MG63 (cell line): ENCODE measurements at regions not wholly inside any gene's neighbourhood (a gene's known extent, or its start where the extent isn't known, plus 50 kb on each side); places are given as distances from the start of the nearest gene placed in this dataset.

Experiments used
- DNase-seq: peaks from one replicate; pipeline ENCODE4 v3.0.0-alpha.2; 2020
- H3K27me3 ChIP-seq: fragments of 250-450 bp; sonication (Bioruptor Pico); 2 replicates; pipeline ENCODE4 v1.5.1; 2020; ENCODE audit warnings: mild to moderate bottlenecking, moderate library complexity
- H3K36me3 ChIP-seq: fragments of 250-450 bp; sonication (Bioruptor Pico); 2 replicates; pipeline ENCODE4 v1.5.1; 2020; ENCODE audit warnings: mild to moderate bottlenecking, moderate library complexity
- H3K4me3 ChIP-seq: fragments of 250-450 bp; sonication (Bioruptor Pico); 2 replicates; pipeline ENCODE4 v1.5.1; 2020; ENCODE audit warnings: mild to moderate bottlenecking, moderate library complexity
- H3K9me3 ChIP-seq: fragments of 250-450 bp; sonication (Bioruptor Pico); 2 replicates; pipeline ENCODE4 v1.5.1; 2020; ENCODE audit warnings: mild to moderate bottlenecking, moderate library complexity

GRCh38 chr6:4588581-4588980, 187.6 kb upstream of the CDYL start:
- H3K36me3 ChIP-seq, result no peaks in the 10 kb centered on the region
- no peaks in the 10 kb centered on the region for H3K27me3 ChIP-seq
- H3K9me3 ChIP-seq, result no peaks in the 10 kb centered on the region
- no peak overlapping the region for H3K4me3 ChIP-seq
- DNase-seq, result no peak

- Histone ChIP-seq H3K4me3 (no peak overlapping the region), H3K36me3 (no peaks in the 10 kb centered on the region), H3K27me3 (no peaks in the 10 kb centered on the region), H3K9me3 (no peaks in the 10 kb centered on the region)
- DNase-seq, result no peak
Observed at GRCh38 chr6:4588163-4588562, 188.0 kb upstream of the CDYL start.

GRCh38 chr6:4587171-4587570, 189.0 kb upstream of the CDYL start:
- Histone ChIP-seq H3K27me3 (no peaks in the 10 kb centered on the region), H3K36me3 (no peaks in the 10 kb centered on the region), H3K4me3 (no peak overlapping the region), H3K9me3 (no peaks in the 10 kb centered on the region)
- DNase-seq, result no peak

- no peak for DNase-seq
- H3K4me3 ChIP-seq, result no peak overlapping the region
- H3K27me3 ChIP-seq, result no peaks in the 10 kb centered on the region
- H3K9me3 ChIP-seq, result peaks cover 4% of the 10 kb centered on the region; the same call in 1 of the 2 replicates
- no peaks in the 10 kb centered on the region for H3K36me3 ChIP-seq
Observed at GRCh38 chr6:4586469-4586859, 189.7 kb upstream of the CDYL start.

- Histone ChIP-seq H3K36me3 (no peaks in the 10 kb centered on the region), H3K9me3 (peaks cover 4% of the 10 kb centered on the region; the same call in 1 of the 2 replicates), H3K4me3 (no peak overlapping the region), H3K27me3 (no peaks in the 10 kb centered on the region)
- DNase-seq, result no peak
Observed at GRCh38 chr6:4585682-4586468, 190.3 kb upstream of the CDYL start.

GRCh38 chr6:4584801-4585200, 191.4 kb upstream of the CDYL start:
- Histone ChIP-seq H3K36me3 (no peaks in the 10 kb centered on the region), H3K27me3 (no peaks in the 10 kb centered on the region), H3K9me3 (peaks cover 4% of the 10 kb centered on the region; the same call in 1 of the 2 replicates), H3K4me3 (no peak overlapping the region)
- DNase-seq, result no peak

GRCh38 chr6:4582506-4583417, 193.4 kb upstream of the CDYL start:
- DNase-seq, result no peak
- Histone ChIP-seq H3K9me3 (peaks cover 4% of the 10 kb centered on the region), H3K4me3 (no peak overlapping the region)

GRCh38 chr6:4581468-4582385, 194.5 kb upstream of the CDYL start:
- no peaks in the 10 kb centered on the region for H3K27me3 ChIP-seq
- peak; percentile 69 for DNase-seq
- no peak overlapping the region for H3K4me3 ChIP-seq
- H3K9me3 ChIP-seq, result peaks cover 4% of the 10 kb centered on the region
- H3K36me3 ChIP-seq, result no peaks in the 10 kb centered on the region

More at GRCh38 chr6:4582506-4583417, 193.4 kb upstream of the CDYL start:
- Histone ChIP-seq H3K36me3 (no peaks in the 10 kb centered on the region), H3K27me3 (no peaks in the 10 kb centered on the region)

GRCh38 chr6:4580361-4580760, 195.8 kb upstream of the CDYL start:
- no peaks in the 10 kb centered on the region for H3K27me3 ChIP-seq
- no peak overlapping the region for H3K4me3 ChIP-seq
- peaks cover 4% of the 10 kb centered on the region for H3K9me3 ChIP-seq
- DNase-seq, result no peak
- H3K36me3 ChIP-seq, result no peaks in the 10 kb centered on the region

GRCh38 chr6:4577406-4577805, 198.8 kb upstream of the CDYL start:
- H3K9me3 ChIP-seq, result peaks cover 4% of the 10 kb centered on the region
- no peak overlapping the region for H3K4me3 ChIP-seq
- DNase-seq, result peak; percentile 68
- no peaks in the 10 kb centered on the region for H3K27me3 ChIP-seq
- H3K36me3 ChIP-seq, result no peaks in the 10 kb centered on the region

GRCh38 chr6:4575714-4576113, 200.5 kb upstream of the CDYL start:
- Histone ChIP-seq H3K9me3 (peaks cover 3% of the 10 kb centered on the region), H3K36me3 (no peaks in the 10 kb centered on the region), H3K4me3 (no peak overlapping the region), H3K27me3 (no peaks in the 10 kb centered on the region)
- no peak for DNase-seq

- Histone ChIP-seq H3K9me3 (peaks cover 6% of the 10 kb centered on the region), H3K4me3 (no peak overlapping the region), H3K27me3 (no peaks in the 10 kb centered on the region), H3K36me3 (no peaks in the 10 kb centered on the region)
- DNase-seq, result no peak
Observed at GRCh38 chr6:4574007-4574406, 202.2 kb upstream of the CDYL start.

- Histone ChIP-seq H3K36me3 (no peaks in the 10 kb centered on the region), H3K9me3 (peaks cover 6% of the 10 kb centered on the region; the same call in 1 of the 2 replicates), H3K27me3 (no peaks in the 10 kb centered on the region), H3K4me3 (no peak overlapping the region)
- DNase-seq, result no peak
Observed at GRCh38 chr6:4571011-4571410, 205.2 kb upstream of the CDYL start.

- H3K4me3 ChIP-seq, result no peak overlapping the region
- DNase-seq, result peak; percentile 36
- H3K36me3 ChIP-seq, result no peaks in the 10 kb centered on the region
- H3K27me3 ChIP-seq, result no peaks in the 10 kb centered on the region
- peaks cover 6% of the 10 kb centered on the region; the same call in 1 of the 2 replicates for H3K9me3 ChIP-seq
Observed at GRCh38 chr6:4568138-4568537, 208.1 kb upstream of the CDYL start.

GRCh38 chr6:4567141-4567540, 209.1 kb upstream of the CDYL start:
- DNase-seq, result no peak

More at GRCh38 chr6:4567141-4567540, 209.1 kb upstream of the CDYL start:
- Histone ChIP-seq H3K9me3 (peaks cover 6% of the 10 kb centered on the region; the same call in 1 of the 2 replicates), H3K36me3 (no peaks in the 10 kb centered on the region), H3K27me3 (no peaks in the 10 kb centered on the region), H3K4me3 (no peak overlapping the region)
